ENCODE measurements at regions not wholly inside any gene's neighbourhood (a gene's known extent, or its start where the extent isn't known, plus 50 kb on each side); places are given as distances from the start of the nearest gene placed in this dataset.
"Not testable (repeated sequence)": the region's sequence is repeated elsewhere in the genome, so short reads cannot be mapped to it uniquely, and the experiment has no call there.

DNA sequence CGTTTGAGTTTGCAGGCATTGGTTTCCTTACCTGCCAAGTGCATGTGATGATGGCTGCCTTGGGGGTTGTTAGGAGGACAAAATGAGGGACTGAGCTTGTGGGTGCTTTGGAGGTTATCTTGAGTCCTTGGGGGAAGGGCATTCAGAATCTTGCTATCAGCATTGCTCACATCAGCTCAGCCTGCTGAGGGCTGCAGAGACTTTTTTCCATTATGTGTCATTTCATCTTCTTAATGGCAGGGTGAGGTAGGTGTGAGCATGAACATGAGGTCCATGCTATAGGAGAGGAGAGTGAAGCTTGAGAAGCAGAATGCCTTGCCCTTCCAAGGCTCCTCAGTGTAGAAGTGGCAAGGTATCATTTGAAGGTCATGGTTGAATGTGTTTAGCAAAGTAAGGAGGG lies 112.3 kb downstream of the MIAT start:
- DNase-seq (ENCODE audit: low spot score): no peak

DNA sequence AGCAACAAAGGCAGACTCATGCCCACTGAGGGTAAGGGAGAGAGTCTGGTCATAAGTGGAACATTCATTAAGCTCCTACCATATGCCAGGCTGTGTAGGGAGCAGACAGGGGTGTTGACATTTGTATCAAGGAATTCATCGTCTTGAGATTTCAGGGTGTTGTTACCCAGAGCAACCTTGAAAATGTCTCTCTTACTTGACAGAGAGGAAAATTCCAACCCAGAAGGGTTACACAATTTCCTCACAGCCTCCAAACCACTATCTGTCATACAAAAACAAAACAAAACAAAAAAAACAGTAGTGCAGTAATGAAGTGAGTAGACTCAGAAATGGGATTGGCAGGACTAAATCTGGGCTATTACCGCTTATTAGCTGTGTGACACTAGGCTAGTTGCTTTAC lies 113.2 kb downstream of the MIAT start:
- no peak for DNase-seq (ENCODE audit: low spot score)

DNA sequence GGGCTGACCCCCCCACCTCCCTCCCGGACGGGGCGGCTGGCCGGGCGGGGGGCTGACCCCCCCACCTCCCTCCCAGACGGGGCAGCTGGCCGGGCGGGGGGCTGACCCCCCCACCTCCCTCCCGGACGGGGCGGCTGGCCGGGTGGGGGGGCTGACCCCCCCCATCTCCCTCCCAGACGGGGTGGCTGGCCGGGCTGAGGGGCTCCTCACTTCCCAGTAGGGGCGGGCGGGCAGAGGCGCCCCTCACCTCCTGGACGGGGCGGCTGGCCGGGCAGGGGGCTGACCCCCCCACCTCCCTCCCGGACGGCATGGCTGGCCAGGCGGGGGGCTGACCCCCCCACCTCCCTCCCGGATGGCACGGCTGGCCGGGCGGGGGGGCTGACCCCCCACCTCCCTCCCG lies 115.7 kb downstream of the MIAT start:
- DNase-seq (ENCODE audit: low spot score): not testable (repeated sequence)

DNA sequence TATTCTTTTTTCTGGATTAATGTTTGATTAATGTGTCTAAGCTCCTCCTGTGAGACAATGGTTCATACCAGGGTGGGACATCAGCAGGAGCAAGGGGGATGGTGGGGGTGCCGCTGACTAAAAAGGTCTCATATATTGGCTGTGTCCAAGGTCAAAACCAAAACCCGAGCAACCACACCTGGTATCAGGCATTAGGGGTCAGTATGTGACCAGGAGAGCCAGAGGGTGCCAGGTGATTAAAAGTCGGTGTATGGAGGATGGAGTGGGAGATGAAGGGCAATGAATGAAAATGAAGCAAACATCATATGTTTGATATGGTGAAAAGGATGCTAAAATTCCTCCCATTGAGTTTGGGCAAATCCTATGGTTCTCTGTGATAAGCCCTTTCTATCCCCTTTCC lies 118.0 kb downstream of the MIAT start:
- DNase-seq (ENCODE audit: low spot score): no peak

DNA sequence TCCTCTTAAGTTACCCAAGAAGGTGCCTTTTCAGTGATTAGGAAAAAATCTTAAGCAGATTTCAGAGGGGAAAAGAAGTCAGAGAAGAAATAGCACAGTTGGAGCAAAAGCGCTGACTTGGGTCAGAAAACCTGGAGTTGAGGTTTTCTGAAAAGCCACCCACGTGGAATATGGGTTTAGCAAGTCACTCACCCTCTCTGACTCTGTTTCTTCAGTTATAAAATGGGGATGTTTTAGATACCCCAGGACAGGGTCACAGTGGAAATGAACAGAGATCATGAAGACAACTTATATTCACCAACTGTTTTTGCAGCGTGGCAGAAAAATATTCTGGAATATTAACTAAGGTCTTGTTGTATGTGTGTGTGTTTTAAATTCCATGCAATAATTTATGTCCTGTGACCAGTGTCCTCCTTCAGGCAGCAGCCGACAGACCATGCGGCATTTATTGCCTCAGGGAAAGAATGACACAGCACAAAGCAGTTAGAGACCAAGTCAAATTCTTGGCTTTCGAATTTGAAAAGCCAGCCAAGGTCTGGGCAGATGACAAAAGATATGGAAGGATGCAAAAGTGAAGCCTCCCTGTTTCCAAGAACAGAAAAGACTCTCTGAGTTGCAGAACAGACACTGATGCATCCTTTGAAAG lies 119.9 kb downstream of the MIAT start:
- no peak for DNase-seq (ENCODE audit: low spot score)

DNA sequence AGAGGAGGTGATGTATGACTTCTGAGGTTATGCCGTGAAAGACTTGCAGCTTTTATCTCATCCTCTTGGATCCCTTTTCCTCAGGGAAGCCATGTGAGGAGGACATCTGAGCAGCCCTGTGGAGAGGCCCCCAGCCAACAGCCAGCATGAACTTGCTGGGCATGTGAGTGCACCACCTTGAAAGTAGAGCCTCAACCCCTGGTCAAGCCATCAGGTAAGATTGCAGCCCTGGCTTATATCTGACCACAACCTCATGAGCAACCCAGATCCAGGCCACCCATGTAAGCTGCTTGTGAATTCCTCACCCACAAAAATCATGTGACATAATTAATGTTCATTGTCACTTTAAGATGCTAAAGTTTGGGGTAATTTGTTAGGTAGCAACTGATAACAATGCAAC lies 121.0 kb downstream of the MIAT start:
- DNase-seq (ENCODE audit: low spot score): no peak

DNA sequence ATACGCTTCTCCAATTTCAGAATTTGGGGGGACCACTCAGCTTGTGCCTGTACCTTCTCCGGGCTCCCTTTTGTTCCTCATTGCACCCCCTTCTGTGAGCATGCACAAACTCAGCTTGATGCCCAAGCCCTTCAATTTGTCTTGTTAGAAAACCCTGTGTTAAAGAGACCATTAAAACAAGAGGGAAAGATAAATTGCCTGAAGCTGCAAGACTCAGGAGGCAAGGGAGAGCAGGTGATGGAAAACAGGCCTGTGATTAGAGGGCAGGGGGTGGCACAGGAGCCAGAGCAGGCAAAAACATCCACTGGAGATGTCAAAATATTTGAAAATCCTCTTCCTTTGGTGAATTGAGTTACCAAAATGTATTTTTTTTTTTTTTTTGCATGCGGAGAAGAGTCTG lies 121.7 kb downstream of the MIAT start:
- no peak for DNase-seq (ENCODE audit: low spot score)

DNA sequence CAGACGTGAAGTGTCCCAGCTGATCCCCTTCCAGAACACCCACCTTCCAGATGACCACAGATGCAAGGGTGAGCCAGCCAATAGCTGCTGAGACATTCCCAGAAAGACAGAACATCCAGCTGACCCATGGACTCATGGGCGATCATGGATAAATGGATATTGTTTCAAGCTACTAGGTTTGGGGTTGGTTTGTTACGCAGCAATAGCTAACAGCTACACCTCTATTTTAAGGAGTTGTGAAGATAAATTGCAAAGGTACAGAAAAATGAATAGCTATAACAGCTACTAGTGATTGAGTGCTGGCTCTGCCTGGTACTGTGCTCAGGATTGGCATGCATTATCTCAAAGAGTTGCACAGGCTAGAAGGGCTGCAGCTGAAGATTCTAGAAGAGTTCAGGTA lies 122.5 kb downstream of the MIAT start:
- DNase-seq (ENCODE audit: low spot score): no peak

DNA sequence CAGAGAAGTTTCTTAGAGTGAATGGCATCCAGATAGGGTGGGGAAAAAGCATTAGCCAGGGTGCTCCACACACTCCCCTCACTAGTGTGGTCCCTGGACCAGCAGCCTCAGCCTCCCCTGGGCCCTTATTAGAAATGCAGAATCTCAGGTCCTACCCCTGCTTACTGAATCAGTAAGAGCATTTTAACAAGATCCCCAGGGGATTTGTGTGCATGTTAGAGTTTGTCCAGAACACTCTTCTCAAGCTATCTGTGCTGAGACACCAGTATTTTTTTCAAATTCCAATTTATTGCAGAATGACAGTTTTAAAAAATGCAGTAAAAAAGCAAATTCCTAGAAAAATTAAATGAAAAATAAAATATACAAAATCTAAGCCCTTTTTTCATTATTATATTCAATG lies 123.1 kb downstream of the MIAT start:
- no peak for DNase-seq (ENCODE audit: low spot score)

DNA sequence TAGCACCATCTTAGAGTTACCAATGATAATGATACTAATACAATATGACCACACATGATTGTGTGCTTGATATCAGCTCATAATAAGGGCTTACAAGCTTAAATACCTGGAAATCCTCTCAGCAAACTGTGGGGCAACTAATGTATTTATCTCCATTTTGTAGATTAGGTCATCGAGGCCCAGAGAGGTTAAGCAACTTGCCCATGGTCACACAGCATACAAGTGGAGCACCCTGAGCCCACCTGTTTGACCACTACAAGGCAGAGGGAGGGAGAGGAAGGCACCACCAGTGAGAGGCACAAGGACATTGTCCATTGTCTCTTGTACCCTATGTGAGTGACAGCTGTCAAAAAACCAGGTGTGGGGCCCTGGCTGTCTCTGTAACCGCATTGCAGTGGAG lies 123.7 kb downstream of the MIAT start:
- no peak for DNase-seq (ENCODE audit: low spot score)

DNA sequence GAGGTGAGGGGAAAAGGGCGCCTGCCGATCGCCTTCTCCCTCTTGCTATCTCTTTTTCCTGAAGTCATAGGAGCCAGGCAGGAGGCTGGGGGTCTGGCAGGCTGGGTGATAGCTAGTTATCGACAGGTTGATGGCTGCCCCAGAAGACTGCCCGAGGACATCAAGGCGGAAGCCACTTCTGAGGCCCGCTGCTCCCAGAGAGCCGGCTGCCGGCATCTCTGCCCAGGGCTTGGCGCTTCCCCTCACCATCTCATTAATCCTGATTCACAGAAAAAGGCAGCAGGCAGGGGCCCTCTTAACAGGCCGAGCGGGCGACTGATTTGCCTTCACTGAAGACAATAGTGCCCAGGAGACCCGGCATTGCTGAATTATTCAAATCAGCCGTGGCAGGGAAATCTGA lies 124.2 kb downstream of the MIAT start:
- no peak for DNase-seq (ENCODE audit: low spot score)

DNA sequence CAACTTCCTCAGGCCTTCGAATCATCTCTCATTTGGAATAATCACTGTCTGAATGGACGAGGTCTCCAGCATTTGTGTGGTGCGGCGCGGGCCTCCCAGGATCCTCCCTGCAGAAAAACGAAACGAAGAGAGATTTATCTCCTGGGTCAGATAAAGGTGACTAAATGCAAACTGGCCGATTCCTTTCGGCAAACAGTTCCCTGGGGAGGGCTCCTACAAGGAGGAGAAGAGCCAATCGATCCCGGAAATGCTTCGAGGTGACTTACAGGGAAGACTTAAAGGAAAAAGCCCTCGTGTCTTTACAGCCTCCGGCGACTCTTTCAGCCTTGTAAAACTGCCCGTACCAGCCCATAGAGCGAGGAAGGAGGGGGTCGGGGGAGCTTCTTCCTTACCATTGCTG lies 126.5 kb downstream of the MIAT start:
- DNase-seq (ENCODE audit: low spot score): no peak

DNA sequence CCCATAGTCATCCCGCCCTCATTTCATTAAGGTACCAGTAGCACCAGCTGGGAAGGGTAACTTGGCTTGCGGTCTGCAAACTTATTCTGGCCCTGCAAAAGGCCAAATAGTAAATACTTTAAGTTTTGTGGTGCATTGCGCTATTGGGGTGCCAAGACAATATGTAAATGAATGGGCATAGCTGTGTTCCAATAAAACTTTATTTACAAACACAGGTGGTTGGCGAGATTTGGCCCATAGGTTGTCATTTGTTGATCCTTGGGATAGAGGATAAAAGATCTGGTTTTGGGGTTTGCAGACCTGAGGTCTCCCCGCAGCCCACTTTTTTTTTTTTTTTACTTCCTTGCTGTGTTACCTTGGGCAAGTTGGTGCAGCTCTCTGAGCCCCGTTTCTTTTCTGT lies 127.4 kb downstream of the MIAT start:
- no peak for DNase-seq (ENCODE audit: low spot score)

DNA sequence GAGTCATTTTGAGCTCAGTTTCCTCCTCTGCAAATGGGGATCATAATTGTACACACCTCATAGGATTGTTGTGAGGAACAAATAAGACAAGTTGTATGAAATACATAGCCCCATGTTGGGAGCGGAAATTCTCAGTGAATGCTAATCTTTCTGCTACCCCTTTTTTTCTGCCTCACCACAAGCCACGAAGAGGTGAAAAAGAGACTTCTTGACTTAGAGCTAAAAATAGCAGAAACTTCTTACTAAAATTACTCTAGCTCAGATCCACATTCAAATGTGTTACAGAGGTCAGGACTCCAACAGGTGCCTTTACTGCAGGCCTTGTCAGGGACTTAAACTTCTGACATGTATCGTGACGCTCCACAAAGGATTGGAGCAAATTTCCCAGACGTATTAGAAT lies 128.5 kb downstream of the MIAT start:
- no peak for DNase-seq (ENCODE audit: low spot score)

DNA sequence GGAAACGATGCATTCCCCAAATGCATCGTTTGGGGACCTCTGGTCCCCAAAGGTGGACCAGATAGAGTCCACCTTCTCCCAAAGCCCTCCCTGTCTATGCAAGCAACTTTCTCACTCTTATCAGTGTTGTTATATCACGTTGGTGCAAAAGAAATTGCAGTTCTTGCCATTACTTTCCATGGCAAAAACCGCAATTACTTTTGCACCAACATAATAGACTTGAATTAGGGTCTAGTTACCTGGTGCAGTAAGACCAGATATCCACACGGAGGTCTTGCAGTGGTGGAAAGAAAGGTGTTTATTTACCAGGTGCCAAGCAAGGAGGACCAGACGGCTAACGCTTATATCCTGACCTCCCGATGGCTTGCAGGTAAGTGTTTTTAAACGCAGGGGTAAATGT lies 129.0 kb downstream of the MIAT start:
- no peak for DNase-seq (ENCODE audit: low spot score)

DNA sequence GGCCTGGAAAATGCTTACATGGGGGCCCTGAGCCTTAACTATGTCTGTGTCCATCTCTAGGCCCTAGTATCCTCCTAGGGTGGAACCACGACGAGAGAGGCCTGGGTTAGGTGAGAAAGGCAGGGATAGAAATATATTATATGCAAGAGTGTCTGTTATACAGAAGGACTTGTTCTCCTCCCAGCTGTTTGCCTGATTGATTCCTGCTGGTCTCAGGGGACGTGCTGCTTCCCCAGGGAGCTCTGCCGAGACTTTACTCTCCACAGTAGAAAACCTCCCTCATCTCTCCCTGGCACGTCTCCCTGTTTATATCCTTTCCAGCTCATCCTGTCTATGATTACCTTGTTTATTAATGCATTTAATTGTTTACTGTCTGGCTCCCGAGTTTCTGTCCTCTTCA lies 132.6 kb downstream of the MIAT start:
- DNase-seq (ENCODE audit: low spot score): no peak

DNA sequence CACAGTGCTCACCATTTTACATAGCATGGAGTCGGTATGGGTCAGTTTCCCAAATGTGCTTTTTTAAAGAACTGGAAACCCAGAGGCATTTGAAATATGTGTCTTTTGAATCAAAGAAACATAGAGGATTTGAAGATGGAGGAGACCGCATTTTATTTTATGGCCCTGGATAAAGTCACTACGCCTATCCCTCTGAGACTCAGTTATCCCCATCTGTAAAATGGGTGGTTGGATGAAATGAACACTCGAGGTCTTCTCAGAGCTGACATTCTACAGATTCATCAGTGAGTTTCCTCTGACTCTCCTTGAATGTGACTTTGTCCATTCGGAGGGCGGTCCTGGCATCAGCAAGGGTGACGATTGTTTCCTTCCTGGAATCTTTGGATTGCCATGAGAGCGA lies 135.1 kb downstream of the MIAT start:
- no peak for DNase-seq (ENCODE audit: low spot score)

DNA sequence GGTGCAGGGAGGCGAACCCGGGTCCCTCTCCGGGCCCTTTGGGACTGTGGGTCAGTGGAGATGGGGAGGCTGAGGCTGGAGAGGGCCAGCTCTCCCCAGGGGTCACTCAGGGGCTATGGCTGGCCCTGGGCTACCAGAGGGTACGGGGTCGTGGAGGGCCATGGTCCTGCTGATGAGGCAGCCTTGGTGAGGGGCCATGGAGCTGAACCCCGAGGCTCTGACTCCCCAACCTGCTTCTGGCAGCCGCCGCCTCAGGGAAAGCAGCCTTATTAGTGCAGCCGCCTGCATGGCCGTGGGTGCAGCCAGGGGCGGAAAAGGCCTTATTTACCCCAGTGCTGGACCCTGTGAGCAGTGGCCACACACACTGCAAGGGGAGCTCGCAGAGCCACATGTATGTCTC lies 139.4 kb downstream of the MIAT start:
- no peak for DNase-seq (ENCODE audit: low spot score)

DNA sequence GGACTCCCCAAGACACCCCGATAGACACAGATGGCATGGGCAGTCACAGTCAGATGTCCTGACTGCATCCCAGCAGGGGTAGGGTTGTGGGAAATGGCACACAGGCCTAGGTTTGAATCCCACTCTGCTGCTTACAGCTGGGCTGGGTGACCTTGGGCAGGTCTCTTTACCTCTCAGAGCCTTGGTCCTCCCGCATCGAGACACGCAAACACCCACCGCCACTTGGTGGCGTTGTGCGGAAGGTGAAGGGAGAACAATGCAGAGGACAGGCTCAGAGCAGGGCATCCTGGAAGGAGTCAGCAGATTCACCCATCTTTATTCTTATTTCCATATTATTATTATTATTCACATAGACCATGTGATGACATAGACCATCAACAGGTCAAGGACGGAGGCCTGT lies 140.5 kb downstream of the MIAT start:
- DNase-seq (ENCODE audit: low spot score): no peak

DNA sequence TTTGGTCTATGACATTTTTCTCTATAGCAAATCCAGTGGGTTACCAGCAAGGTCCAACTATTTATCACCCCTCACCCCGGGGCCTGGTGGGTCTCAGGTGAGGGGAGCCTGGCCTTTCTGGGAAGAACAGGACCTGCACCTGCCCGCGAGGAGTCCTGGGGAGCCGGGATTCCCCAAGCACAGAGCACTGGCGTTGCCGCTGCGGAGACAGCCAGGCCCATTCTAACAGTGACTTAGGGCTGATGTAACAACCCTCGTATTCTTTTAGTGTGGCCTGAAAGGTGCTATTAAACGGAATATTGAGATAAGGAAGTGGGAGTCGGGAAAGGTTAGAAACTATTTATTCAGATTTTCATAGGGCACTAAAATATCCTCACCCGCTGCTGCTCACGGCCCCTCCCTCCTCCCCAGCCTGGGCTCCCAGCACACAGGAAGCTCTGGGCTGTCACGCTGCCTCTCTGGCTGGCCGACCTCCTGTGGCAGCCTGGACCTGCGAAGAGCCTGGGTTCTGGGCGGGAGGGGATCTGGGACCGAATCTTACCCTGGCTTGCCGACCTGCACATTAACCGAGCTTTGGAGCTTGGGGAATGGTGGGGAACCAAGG lies 141.2 kb downstream of the MIAT start:
- DNase-seq (ENCODE audit: low spot score): no peak

DNA sequence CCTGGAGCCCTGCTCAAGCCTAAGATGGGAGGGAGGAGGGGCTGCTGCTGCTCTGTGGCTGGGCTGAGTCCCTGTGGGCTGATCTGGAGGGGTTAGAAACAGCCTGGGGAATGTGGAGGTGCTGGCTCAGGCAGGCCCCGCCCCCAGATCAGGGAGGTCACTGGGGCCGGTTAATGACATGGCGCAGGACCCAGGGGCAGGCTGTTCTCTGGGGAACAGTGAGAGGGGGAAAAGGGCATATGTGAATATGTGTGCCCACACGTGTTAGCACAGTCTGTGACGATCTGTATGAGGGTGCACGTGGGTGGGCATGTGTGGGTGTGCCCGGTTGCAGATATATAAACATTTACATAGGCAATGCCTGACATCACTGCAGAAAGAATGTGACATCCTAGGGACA lies 143.5 kb downstream of the MIAT start:
- no peak for DNase-seq (ENCODE audit: low spot score)

DNA sequence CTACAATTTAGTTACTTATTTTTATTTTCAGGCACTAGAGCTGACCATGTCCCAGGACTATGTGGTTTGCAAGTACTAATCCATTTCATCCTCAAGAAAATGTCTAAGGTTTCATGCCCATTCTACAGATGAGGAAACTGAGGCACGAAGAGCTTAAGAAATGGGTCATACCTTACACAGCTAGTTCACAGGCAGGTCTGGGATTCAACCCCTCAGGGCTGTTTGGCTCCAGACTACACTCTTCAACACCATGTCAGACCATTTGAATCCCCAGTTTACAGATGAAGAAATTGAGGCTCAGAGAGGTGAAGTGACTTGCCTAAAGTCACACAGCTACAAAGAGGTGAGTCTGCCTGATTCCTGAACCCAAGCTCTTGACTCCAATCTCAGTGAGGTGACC lies 144.1 kb downstream of the MIAT start:
- no peak for DNase-seq (ENCODE audit: low spot score)

DNA sequence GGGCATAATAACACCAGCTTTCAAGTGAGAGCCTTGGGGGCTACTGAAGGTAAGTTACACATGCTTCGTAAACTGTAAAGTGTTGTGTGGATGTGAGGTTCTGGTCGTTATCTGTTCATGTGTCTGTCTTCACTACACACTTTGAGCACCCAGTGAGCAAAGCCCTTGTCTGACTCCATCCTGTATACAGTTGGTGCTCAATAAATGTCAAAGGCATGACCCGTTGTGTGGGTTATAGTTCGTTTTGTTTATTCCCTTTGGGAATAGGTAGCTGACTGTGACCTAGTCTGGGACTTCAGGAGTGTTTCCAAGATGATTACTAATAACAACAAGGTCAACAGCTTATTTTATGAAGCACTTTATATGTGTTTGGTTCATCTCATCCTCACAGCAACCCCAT lies 146.9 kb downstream of the MIAT start:
- DNase-seq (ENCODE audit: low spot score): no peak

DNA sequence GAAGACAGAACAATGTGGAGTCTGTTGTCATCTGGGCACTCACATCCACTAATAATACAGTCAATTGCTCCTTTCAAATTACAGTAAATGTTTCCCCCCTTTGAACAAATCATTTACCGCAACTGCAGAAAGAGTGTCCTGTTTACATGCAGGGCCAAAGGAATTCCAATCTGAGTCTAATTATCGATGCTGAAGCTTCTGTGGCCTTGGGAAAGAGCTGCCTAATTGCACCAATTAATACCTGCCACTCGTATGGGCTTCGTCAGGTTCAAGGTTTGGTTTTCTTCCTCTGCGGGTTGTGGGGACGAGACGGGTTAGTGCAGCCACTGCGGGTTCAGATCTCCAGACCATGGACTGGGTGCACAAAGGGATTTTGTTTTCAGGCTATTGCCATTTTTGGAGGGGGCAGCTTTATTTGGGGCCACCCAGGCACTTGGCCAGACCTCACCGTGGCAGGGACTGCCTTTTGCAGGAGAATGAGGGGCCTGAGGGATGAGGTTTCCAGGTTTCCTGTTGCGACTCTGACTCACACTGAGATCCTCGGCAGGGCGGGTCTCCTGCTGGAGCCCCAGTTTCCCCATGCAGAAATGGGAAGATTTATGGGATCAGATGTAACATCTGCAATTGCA lies 147.6 kb downstream of the MIAT start:
- DNase-seq (ENCODE audit: low spot score): no peak
